ENCODE measurements at regions not wholly inside any gene's neighbourhood (a gene's known extent, or its start where the extent isn't known, plus 50 kb on each side); places are given as distances from the start of the nearest gene placed in this dataset.
"Not testable (repeated sequence)": the region's sequence is repeated elsewhere in the genome, so short reads cannot be mapped to it uniquely, and the experiment has no call there.

- Mint-ChIP-seq H3K27me3 (ENCODE audit: insufficient read depth) (no peaks in the 10 kb centered on the region), H3K27ac (no peak overlapping the region), H3K36me3 (ENCODE audit: low read depth) (peaks cover 15% of the 10 kb centered on the region), H3K9me3 (peaks cover 17% of the 10 kb centered on the region), H3K4me1 (peaks cover 18% of the 10 kb centered on the region), H3K4me3 (no peak overlapping the region)
- Histone ChIP-seq H3K27ac (ENCODE audit: low read depth, low read length) (no peak overlapping the region), H3K9ac (ENCODE audit: extremely low read depth, low read length, poor library complexity, severe bottlenecking) (no peak overlapping the region), H3K27me3 (ENCODE audit: control insufficient read depth, insufficient read depth, low read length, poor library complexity, severe bottlenecking) (no peaks in the 10 kb centered on the region), H3K36me3 (ENCODE audit: control insufficient read depth, insufficient read depth, low read length) (no peaks in the 10 kb centered on the region), H3K9me3 (ENCODE audit: control insufficient read depth, low read length) (peaks cover 24% of the 10 kb centered on the region), H3K4me3 (ENCODE audit: low read length) (peak overlapping the region; percentile 5), H3K4me1 (ENCODE audit: control insufficient read depth, insufficient read depth, low read length) (peaks cover 4% of the 10 kb centered on the region)
- TF ChIP-seq CTCF (conservative IDR thresholded peaks at IDR 0.05) = no peak
- WGBS, 2 experiments (ENCODE audit: insufficient coverage in 1 of 2, insufficient read length in 1 of 2) = 89 to 100% methylated on average over 1 of the region's 1 CpG
- peak; percentile 66 for DNase-seq
These were observed 856.3 kb upstream of the NDST4 start for GRCh38 chr4:115969756-115970155.

GRCh38 chr4:115965588-115965987, 852.2 kb upstream of the NDST4 start:
- H3K4me3 ChIP-seq (ENCODE audit: low read length) = no peak overlapping the region
- Mint-ChIP-seq H3K27me3 (ENCODE audit: insufficient read depth) (no peaks in the 10 kb centered on the region), H3K4me1 (no peaks in the 10 kb centered on the region), H3K9me3 (peaks cover 11% of the 10 kb centered on the region), H3K27ac (no peak overlapping the region), H3K4me3 (no peak overlapping the region), H3K36me3 (ENCODE audit: low read depth) (peaks cover 6% of the 10 kb centered on the region)
- no peak for DNase-seq
- TF ChIP-seq CTCF (conservative IDR thresholded peaks at IDR 0.05) = no peak
- no peak overlapping the region for H3K27ac ChIP-seq (ENCODE audit: low read depth, low read length)
- WGBS, 2 experiments (ENCODE audit: insufficient coverage in 1 of 2, insufficient read length in 1 of 2) = 99% methylated on average over 3 of the region's 3 CpGs; no CpG with 5 or more reads in 1 of the 2 experiments
- H3K27me3 ChIP-seq (ENCODE audit: control insufficient read depth, insufficient read depth, low read length, poor library complexity, severe bottlenecking) = no peaks in the 10 kb centered on the region
- H3K9me3 ChIP-seq (ENCODE audit: control insufficient read depth, low read length) = peaks cover 15% of the 10 kb centered on the region
- H3K9ac ChIP-seq (ENCODE audit: extremely low read depth, low read length, poor library complexity, severe bottlenecking) = no peak overlapping the region
- no peaks in the 10 kb centered on the region for H3K4me1 ChIP-seq (ENCODE audit: control insufficient read depth, insufficient read depth, low read length)
- H3K36me3 ChIP-seq (ENCODE audit: control insufficient read depth, insufficient read depth, low read length) = no peaks in the 10 kb centered on the region

- 85 to 100% methylated on average over 1 to 5 of the region's 6 CpGs for WGBS, 2 experiments (ENCODE audit: insufficient coverage in 1 of 2, insufficient read length in 1 of 2)
- not testable (repeated sequence) for H3K27ac ChIP-seq (ENCODE audit: low read depth, low read length); H3K27ac Mint-ChIP-seq; H3K4me3 ChIP-seq (ENCODE audit: low read length); H3K36me3 Mint-ChIP-seq (ENCODE audit: low read depth); H3K27me3 Mint-ChIP-seq (ENCODE audit: insufficient read depth); H3K4me1 Mint-ChIP-seq; H3K36me3 ChIP-seq (ENCODE audit: control insufficient read depth, insufficient read depth, low read length); H3K4me1 ChIP-seq (ENCODE audit: control insufficient read depth, insufficient read depth, low read length); H3K9ac ChIP-seq (ENCODE audit: extremely low read depth, low read length, poor library complexity, severe bottlenecking); H3K4me3 Mint-ChIP-seq; H3K9me3 Mint-ChIP-seq; H3K9me3 ChIP-seq (ENCODE audit: control insufficient read depth, low read length); H3K27me3 ChIP-seq (ENCODE audit: control insufficient read depth, insufficient read depth, low read length, poor library complexity, severe bottlenecking); DNase-seq
These were observed 842.8 kb upstream of the NDST4 start for GRCh38 chr4:115956054-115956796.

All from endodermal cell (in vitro differentiated cells).